22Rv1 (cell line): ENCODE measurements at regions not wholly inside any gene's neighbourhood (a gene's known extent, or its start where the extent isn't known, plus 50 kb on each side); places are given as distances from the start of the nearest gene placed in this dataset.

Experiments used
- H3K27ac ChIP-seq: fragments of 450-650 bp; 2 replicates; pipeline ENCODE4 v1.5.1; 2017
- ZFX ChIP-seq: fragments of 450-650 bp; IDR thresholded peaks from 2 replicates; pipeline ENCODE4 v1.6.1; 2017; ENCODE audit warnings: antibody characterized with exemption, borderline replicate concordance
- TF ChIP-seq, protein P1 (sequence below): fragments of 450-650 bp; IDR thresholded peaks from 2 replicates; pipeline ENCODE4 v1.5.1; 2017; ENCODE audit warnings: mild to moderate bottlenecking

DNA sequence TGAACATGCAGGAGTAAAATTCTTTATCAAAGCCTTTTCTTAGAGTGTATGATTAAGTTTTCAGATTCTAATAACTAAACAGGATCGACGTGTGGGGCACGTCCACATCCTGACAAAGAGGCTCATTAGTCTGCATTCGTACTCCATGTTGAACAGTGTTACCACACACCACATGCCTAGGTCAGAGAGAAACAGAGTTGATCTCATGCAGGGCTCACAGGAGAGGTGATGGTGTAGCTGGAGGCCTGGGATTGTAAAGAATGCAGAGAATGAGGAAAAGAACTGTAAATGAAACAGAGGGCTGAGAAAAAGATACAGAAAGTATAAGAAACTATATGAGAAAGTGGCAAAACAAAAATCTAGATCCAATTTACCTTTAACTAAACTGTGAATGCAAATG lies 632.5 kb downstream of the BCL11A start:
- TF ChIP-seq, protein P1, sequence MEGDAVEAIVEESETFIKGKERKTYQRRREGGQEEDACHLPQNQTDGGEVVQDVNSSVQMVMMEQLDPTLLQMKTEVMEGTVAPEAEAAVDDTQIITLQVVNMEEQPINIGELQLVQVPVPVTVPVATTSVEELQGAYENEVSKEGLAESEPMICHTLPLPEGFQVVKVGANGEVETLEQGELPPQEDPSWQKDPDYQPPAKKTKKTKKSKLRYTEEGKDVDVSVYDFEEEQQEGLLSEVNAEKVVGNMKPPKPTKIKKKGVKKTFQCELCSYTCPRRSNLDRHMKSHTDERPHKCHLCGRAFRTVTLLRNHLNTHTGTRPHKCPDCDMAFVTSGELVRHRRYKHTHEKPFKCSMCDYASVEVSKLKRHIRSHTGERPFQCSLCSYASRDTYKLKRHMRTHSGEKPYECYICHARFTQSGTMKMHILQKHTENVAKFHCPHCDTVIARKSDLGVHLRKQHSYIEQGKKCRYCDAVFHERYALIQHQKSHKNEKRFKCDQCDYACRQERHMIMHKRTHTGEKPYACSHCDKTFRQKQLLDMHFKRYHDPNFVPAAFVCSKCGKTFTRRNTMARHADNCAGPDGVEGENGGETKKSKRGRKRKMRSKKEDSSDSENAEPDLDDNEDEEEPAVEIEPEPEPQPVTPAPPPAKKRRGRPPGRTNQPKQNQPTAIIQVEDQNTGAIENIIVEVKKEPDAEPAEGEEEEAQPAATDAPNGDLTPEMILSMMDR: no peak
- no peak for TF ChIP-seq ZFX
- no peak overlapping the region for H3K27ac ChIP-seq

- H3K27ac ChIP-seq: no peak overlapping the region
Measured at GRCh38 chr2:59920307-59920706, 633.1 kb downstream of the BCL11A start.

DNA sequence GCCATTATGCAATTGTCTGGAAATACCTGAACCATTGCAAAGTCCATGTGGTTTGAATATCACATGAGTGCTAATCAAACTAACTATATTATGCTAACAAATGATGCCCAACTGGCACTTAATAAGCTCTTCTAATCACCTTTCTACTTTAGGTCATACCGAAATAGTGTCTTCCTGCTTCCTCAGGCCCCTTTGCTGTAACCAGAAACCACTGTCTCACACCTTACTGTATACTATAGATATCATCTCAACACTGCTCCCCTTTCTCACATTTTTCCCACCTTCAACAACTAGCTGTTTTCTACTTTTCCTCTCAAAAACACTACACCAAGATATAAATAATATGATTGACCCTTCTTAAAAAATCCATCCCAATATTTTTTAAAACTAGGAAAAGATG lies 633.9 kb downstream of the BCL11A start:
- H3K27ac ChIP-seq: no peak overlapping the region
- TF ChIP-seq ZFX: no peak

More at GRCh38 chr2:59920307-59920706, 633.1 kb downstream of the BCL11A start:
- no peak for TF ChIP-seq ZFX
- TF ChIP-seq, protein P1: no peak

DNA sequence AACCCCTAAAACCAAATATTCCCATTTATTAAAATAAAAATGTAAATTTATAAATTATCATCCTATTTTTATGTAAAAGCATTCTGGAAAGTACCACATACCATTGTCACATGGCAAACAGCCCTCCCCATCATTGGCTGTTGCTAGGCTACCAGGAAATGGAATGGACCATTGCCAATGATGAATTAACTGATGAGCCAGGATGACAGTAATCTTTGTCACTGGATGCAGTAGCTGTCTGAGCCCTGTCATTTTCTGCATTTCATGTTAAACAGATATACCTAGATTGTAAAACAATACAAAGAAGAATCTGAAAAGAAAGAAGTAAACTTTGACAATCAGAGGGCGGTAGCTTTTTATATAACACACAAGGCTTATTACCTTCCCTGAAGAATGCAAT lies 641.4 kb downstream of the BCL11A start:
- TF ChIP-seq, protein P1: no peak
- TF ChIP-seq ZFX: no peak
- no peak overlapping the region for H3K27ac ChIP-seq

GRCh38 chr2:59910166-59910565 lies 643.3 kb downstream of the BCL11A start:
- H3K27ac ChIP-seq: no peak overlapping the region
- TF ChIP-seq, protein P1: no peak
- no peak for TF ChIP-seq ZFX

DNA sequence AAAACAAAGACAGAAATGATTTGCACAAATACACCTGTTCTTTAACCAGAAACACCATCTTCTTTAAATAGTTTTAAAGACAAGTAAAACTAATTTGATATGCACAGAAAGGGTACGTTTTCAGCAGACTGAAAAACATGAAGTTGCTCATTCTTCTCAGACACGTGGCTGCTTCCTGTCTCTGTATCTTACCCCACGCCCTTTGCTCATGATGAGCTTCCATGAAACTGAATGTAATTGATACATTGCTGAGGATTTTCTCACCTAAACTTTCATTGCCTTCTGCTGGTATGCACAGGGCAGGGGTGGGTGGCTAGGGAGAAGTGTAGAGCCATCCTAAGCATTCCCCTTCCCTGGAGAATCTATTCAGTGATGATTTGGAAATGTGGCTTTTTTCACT lies 644.3 kb downstream of the BCL11A start:
- no peak overlapping the region for H3K27ac ChIP-seq
- no peak for TF ChIP-seq ZFX
- TF ChIP-seq, protein P1: no peak

DNA sequence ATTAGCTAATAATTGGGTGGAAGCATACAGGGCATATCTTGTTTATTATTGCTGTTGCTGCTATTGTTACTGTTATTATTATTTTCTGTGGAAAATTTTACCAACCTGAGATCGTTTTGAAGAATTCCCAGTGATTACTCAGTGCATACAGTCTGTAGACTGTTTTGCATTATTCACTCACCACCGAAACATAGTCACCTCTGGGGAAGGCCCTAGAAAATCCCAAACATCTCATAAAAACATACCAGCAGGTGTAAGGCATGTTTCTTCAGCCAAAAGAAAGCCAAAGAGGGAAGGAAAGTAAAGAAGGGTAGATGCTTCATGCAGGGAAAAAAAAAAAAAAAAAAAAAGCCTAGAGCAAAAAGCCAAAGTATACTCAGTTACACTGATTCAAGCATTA lies 647.7 kb downstream of the BCL11A start:
- no peak overlapping the region for H3K27ac ChIP-seq
- TF ChIP-seq, protein P1: no peak
- no peak for TF ChIP-seq ZFX

- TF ChIP-seq, protein P1: no peak
- TF ChIP-seq ZFX: no peak
- no peak overlapping the region for H3K27ac ChIP-seq
Measured at GRCh38 chr2:59903994-59904544, 649.4 kb downstream of the BCL11A start.
